SK-N-SH (cell line): ENCODE measurements at regions not wholly inside any gene's neighbourhood (a gene's known extent, or its start where the extent isn't known, plus 50 kb on each side); places are given as distances from the start of the nearest gene placed in this dataset.

Experiments
- CHD2 ChIP-seq: fragments of 150-350 bp; IDR thresholded peaks from 2 replicates; pipeline ENCODE4 v1.6.1; 2018; ENCODE audit warnings: low read length; ENCODE audit not compliant: partially characterized antibody
- CTCF ChIP-seq: fragments of 200-600 bp; sonication (generic); IDR thresholded peaks from 2 replicates; pipeline ENCODE4 v1.6.1; 2017; ENCODE audit warnings: antibody characterized with exemption, mild to moderate bottlenecking, moderate library complexity
- EZH2phosphoT487 ChIP-seq: fragments of 200-600 bp; sonication (generic); IDR thresholded peaks from 2 replicates; pipeline ENCODE4 v1.6.1; 2017; ENCODE audit warnings: low read depth, mixed run types, mild to moderate bottlenecking, antibody characterized with exemption, moderate library complexity, borderline replicate concordance
- YY1 ChIP-seq: IDR thresholded peaks from 2 replicates; pipeline ENCODE4 v1.4.0; 2012; ENCODE audit warnings: low read depth, mild to moderate bottlenecking
- TF ChIP-seq, protein P1 (sequence below): IDR thresholded peaks from 2 replicates; pipeline ENCODE4 v1.4.0; 2012; ENCODE audit warnings: low read depth, borderline replicate concordance

- TF ChIP-seq CTCF (no peak), YY1 (no peak), EZH2phosphoT487 (no peak), CHD2 (no peak)
- TF ChIP-seq, protein P1, sequence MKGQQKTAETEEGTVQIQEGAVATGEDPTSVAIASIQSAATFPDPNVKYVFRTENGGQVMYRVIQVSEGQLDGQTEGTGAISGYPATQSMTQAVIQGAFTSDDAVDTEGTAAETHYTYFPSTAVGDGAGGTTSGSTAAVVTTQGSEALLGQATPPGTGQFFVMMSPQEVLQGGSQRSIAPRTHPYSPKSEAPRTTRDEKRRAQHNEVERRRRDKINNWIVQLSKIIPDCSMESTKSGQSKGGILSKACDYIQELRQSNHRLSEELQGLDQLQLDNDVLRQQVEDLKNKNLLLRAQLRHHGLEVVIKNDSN: no peak
These were observed 136.5 kb upstream of the GJB5 start for GRCh38 chr1:34618381-34618780.
